NCI-H146 (cell line): ENCODE measurements at regions not wholly inside any gene's neighbourhood (a gene's known extent, or its start where the extent isn't known, plus 50 kb on each side); places are given as distances from the start of the nearest gene placed in this dataset.

Source experiments
- DNase-seq: peaks from one replicate; lab custom pipeline; 2025; lab: John Stamatoyannopoulos, UW

DNA sequence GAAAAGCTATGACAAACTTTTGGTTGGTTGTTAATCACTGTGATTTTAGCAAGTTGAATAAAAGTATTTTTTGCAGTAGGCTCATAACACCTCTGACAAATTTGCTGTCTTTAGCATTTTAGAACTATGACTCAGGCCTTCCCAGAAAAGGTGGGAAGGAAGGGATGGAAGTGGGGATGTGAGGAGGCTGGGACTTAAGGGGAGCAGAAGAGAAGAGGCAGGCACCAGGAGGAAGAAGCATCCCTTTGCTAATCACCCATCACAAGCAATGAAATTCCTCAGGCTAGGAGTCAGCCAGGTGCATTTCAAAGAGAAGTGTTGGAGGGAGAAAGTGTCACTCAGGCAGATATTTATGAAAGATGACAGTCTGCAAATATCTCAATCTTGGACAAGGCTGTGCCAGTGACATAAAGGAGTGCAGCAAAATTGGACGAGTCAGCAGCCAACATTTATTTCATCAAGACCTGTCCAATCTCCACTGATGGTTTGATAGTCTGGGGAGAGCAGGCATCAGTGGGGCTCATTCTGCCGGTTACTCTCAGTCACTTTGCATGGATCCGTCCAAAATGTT lies 337.3 kb upstream of the ARRDC4 start:
- DNase-seq = no peak

DNA sequence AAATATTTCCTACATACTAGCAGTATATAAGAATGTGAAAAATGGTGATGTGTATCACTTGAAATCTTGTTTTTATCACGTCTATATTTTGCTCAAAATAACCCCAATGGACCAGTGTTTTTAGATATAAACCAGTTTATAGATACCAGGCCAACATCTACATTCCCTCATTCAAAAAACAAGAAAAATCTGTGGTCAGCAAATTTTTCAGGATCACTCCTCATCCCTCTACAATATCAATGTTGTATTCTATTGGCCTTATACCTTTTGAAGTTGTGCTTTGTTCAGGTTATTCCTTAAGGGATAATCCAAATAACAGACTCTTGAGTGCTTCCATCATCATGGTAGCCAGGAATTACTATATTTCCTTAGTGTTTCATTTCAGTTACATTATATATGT lies 332.9 kb upstream of the ARRDC4 start:
- DNase-seq = no peak

DNA sequence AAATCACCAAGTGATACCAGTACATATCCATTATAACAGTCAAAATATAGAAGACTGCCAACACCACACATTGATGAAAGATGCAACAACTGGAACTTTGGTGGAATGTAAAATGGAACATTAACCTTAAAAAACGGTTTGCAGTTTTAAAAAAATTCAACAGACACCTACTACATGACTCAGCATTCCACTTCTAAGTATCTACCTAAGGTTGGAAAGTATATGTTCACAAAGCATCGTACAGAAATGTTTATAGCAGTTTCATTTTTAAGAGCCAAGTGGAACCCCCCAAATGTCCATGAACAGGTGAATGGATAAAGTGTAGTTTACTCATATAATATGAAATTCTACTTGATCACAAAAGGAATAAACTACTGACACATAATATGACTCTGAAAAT lies 314.7 kb upstream of the ARRDC4 start:
- no peak for DNase-seq

DNA sequence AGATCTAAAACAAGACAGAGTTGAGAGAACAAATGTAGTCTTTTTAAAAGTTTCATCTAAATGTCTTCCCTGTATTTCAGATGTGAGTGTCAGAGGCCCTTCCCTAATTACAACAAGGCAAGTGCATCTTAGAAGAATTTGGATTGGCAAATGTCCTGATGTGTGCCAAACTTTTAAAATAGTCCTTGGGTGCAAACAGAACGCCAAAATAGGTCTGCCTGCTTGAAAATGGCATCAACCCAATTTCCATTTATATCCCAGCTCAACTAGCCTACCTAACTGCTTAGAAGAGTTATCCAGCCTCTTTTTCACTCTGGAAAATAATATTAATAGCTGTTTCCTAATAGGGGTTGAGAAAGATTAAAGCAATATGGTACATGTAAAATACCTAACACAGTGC lies 311.8 kb upstream of the ARRDC4 start:
- no peak for DNase-seq

DNA sequence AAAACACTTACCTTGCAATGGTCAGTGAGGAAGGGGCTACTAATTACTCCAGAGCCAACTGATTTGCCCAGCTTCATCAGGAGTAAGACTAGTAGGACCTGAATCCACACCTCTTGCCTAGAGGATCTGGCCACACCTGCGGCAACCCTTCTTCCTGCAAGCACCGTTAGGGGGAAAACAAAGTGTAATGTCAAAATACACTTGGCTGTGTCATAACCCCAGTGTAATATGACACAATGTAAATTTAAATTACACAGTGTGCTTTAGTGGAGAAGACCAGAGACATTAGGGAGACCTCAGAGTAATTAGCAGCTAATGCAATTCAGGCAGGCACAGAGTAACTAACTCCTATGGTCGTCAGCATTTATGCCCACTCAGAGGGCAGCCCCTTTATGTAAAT lies 308.5 kb upstream of the ARRDC4 start:
- peak; percentile 47 for DNase-seq

DNA sequence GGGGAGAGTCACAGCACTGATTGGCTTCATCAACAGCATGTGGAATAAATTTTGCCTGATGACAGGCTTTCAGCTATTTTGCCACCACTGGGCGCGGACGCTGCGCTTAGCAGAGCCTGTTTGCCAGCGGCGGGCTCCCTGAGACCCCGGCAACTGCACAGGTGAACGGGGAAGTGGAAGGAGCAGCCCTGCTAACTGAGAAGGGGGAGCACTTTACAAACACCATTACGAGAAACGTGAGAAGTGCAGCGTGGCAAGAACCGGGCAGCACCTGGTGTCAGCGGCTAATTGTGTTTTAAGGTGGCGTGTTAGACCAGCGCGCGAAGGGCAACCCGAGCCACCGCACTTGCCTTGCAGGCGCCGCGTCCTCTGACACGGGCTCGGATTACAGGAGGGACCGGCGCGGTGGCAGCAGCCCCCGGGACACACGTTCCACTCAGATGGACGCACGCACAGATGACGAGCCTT lies 307.8 kb upstream of the ARRDC4 start:
- peak; percentile 67 for DNase-seq

DNA sequence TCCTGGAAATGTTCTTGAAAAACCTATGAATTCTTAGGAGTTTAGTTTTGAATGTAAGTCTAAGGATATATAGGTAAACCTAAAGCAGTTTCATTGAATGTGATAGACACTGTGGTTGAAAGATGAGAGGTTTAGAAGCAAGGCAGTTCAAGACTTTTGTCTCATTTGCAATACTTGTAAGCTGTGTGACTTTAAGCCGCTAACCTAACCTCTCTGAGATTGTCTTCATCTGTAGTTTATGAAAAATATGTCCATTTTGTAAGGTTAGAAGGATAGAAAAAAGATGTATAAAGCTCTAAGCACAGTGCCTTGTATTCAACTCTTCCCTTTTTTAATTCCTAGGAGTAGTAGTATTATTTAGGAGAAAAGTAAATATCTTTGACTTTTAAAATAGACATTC lies 306.6 kb upstream of the ARRDC4 start:
- DNase-seq = no peak

DNA sequence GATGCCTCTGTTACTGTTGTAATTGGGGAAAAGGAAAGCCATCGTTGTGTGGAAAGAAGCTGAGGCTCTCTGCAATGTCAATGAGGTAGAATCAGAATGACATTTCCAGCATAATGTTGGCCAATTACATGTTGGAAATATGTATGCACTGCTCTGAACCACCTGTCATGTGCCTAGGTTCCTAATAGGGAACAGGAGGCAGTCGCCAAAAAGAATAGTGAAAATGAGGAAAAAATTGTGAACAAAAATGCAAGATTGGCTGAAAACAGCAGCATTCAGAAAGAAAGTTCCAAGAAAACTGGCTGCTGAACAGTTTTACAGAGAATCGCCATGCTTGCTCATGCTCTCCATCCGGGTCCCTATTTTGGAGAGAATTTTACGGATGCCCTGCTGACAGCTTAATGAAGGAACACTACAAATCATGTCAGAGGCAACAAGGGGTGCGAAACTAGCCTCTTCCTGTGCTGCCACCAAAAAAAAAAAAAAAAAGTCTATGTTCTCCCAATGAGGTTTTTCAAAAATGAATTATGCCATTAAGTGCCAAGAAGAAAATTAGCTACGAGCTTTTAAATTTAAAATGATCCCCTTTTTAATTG lies 305.9 kb upstream of the ARRDC4 start:
- peak; percentile 3 for DNase-seq

DNA sequence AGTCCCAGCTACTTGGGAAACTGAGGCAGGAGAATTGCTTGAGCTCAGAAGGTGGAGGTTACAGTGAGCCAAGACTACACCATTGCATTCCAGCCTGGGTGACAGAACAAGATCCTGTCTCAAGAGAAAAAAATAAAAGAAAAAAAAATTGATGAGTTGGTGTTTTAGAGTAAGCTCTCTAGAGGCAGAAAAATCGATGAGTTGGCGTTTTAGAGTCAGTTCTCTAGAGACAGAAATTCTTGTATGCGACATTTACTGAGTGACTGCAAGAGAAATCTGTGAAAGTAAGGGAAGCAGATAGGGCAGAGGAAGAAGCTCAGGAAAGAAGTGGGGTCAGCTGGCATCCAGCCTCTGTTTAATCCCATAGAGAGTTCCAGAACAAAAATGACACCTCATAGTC lies 298.7 kb upstream of the ARRDC4 start:
- DNase-seq = no peak

DNA sequence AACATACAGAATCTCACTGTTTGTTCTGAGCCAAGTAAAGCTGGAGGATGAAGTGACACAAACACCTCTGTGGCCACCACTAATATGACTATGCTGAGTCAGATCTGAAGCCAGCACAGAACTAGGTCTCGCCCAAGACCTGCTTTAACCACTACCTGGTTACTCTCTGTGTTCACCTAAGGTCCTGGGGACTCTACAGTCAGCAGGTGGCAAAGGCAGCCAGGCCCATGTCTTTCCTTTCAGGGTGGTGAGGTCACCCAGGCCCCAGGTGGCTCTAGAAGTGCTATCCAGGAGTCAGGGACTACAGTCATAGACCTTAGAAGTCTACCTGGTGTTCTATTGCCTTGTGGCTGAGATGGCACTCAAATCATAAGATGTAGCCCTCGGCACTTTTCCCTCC lies 287.9 kb upstream of the ARRDC4 start:
- DNase-seq = no peak

DNA sequence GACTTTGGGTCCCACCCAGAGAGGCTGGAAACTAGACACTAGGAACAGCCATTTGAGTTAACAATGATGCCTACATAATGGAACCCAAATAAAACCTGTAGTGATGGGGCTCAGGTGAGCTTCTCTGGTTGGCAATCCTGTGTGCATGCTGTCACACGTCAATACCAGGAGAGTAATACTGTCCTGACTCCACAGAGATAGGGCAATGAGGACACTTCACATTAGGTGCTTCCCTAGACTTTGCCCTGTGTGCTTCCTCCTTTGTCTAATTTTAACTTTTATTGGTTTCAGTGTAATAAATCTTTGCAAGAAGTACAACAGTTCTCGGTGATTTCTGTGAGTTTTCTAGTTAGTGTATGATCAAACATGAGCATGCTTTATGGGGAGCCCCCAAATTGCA lies 281.8 kb upstream of the ARRDC4 start:
- no peak for DNase-seq

DNA sequence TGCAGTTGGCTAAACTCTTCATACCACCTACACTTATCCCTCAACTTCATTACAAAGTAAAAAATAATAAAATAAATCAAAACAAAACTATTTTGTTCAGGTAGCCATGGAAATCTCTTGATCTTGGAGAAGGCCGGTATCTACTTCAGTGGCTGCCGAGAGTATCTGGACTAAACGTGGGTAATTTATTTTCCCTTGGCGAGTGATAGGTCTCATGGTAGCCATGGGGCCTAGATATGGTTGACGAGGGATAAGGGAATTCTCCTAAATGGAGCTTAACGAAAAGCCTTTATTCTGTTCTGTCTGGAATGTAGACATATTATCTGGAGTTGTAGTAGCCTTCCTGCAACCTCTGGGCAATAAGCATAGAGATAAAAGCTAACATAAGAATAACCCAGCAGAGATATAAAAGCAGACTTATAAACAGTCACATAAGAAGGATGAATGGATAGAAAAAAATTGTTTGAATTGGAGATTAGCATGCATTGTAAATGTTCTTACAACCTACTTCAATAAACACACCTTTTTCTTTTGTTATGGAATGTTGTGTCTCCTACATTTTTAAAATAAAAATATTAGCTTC lies 281.3 kb upstream of the ARRDC4 start:
- no peak for DNase-seq

DNA sequence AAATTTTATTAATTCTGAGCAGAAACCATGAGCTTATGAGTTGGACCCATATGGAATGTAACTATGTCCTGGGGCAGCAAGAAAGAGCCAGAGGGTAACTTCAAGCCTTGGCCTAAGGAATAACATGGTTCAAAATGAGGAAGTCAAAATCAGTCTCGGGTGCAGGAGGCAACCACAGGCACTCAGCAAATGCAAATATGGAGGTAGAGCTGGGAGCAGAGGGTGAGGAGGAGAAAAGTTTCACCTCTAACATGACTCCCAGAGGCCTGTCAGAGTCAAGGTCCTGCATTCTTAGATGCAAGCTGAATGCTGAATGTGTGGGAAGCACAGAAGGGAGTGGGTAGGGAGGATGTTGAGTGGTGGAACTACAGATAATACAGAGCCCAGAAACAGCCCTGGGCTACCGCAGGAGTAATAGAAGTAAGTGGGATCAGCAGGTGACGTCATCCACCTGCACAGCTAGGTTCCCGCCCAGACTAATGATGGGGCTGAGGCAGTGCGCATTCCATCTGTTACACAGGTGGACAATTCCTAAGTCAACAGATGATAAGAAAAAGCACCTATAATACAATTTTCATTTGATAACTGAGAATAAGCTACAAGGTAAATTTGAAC lies 279.8 kb upstream of the ARRDC4 start:
- DNase-seq = peak; percentile 4

DNA sequence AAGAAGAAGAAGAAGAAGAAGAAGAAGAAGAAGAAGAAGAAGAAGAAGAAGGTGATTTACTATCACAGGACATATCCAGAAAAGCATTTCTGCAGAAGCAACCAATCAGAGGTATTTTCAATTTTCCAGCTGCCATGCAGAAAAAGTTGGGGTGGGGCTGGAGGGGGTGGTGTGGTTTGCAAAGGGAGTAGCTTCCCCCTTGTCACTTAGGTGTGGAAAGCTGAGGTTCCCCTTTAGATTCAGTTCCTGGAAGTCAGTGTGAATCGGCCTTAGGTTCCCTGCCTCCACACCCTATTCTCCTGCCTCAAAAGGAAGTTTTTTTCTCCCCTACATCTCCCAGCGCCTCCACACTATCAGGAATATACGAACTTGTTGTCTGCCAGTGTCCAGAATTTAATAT lies 276.7 kb upstream of the ARRDC4 start:
- DNase-seq = no peak

DNA sequence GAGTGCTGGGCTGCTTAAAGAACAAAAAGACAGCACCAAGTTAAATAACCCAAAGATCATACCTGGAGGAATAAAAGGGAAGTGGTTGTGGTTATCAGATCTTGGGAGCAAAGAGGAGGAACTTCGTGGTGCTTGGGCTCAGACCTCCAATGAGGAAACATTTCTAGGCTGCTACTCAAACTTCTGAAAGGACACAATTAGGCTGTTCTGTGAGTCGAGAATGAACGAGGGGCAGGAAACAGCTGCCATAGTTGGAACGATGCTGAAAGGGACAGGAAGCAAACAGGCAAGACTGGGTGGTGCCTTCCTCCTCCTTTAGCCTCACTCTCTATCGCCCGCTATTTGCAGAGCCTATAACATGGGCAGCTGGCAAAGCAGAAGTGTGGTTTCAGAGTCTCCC lies 276.3 kb upstream of the ARRDC4 start:
- peak; percentile 19 for DNase-seq

DNA sequence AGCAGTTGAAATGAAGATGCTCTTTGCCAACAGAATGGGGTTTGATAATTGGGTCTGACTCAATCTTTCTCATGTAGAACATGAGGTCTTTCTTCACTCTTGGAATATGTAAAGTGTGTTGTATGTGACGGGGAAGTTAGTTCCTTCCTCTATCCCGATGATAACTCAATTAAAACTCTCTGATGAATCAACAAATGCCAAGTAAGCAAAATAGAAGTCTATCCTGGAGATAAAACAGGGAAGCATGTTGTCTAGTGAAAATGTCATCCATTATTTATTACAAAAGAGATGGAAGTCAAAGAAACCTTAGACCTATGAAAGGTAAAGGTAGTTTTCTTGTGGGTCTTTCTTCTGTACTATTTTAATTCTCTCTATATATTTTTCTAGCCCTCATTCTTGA lies 274.2 kb upstream of the ARRDC4 start:
- DNase-seq = no peak

DNA sequence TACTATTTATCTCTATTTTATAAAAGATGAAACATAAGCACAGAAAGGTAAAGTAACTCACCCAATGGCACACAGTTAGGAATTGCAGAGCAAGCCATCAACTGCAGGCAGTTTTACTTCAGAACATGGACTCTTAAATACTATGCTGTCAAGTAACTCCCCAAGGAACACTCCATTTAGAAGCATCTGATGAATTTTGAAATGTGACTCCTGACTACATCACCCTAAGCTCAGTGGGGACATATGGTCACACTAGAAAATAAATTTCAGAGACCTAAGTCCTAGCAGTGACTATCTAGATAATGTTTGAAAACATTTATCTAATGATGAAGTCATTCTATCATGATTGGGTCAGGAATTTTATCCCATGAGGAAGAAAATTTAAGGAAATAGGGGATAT lies 272.8 kb upstream of the ARRDC4 start:
- no peak for DNase-seq

DNA sequence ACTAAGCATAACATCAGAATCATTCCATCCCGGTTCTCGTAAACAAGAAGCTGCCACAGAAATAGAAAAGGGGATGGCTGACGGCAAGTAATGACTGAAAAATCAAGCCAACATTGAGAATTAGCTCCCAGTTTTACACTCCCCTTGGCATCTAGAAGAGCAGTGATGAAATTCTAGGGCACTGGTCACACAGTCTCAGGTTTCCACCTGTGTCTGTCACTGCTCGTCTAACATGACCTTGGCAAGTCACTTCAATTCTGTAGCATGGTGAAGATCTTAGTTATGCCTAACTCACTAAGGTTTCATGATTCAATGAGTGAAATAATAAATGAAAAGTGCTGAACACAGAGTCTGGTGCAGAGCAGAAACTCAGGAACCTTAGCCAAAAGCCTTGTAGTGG lies 272.3 kb upstream of the ARRDC4 start:
- DNase-seq = no peak

DNA sequence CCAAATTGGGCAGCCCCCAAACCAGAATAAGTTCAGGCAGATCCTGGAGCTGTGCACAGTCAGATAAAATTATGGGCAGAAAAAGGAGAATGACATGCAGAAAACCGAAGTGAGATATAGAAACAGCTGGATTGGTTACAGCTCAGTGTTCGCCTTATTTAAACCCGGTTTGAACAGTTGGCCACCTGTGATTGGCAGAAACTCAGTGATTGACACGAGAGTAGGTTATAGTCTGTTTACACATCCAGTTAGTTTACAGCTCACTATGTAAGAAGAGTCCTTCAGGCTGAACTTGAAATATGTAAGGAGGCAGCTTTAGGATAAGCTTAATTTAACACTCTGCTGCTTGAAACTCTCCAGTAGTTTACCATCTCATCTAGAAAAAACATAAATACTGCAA lies 271.6 kb upstream of the ARRDC4 start:
- no peak for DNase-seq

DNA sequence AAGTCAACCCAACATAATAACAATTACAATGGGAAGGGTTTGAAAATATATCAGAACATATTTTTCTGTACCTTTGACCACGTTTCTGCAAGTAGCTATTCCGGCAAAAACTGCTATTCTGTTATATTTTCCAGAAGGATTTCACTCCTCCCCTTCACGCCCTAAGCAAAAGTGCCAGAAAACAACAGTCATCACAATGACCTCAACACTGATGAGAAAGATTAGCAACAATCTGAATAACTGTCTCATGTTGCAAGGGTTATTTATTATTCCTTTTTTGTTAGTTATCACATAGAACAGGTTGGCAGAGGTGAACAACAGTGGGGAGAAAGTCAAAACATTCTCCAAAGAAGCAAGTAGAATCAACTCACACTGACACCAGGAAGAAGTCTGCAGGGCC lies 269.4 kb upstream of the ARRDC4 start:
- DNase-seq = no peak

DNA sequence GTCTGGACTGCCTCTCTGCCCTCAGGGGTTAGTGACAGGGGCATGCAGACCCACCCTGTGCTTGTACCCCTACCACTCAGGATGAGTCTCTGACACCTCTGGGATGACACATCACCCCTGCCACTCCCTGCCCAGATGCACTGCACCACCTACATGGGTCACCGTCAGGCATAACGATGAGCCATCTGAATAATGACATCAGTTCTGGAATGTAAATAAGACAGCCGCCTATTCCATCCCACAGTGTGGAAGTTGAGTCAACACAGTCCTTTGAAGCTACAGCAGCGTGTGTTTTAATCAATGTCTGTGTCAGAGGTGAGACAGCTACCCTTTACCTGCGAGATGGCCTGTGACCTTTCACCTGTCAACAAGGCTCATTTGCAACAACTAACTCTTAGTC lies 268.7 kb upstream of the ARRDC4 start:
- peak; percentile 3 for DNase-seq

DNA sequence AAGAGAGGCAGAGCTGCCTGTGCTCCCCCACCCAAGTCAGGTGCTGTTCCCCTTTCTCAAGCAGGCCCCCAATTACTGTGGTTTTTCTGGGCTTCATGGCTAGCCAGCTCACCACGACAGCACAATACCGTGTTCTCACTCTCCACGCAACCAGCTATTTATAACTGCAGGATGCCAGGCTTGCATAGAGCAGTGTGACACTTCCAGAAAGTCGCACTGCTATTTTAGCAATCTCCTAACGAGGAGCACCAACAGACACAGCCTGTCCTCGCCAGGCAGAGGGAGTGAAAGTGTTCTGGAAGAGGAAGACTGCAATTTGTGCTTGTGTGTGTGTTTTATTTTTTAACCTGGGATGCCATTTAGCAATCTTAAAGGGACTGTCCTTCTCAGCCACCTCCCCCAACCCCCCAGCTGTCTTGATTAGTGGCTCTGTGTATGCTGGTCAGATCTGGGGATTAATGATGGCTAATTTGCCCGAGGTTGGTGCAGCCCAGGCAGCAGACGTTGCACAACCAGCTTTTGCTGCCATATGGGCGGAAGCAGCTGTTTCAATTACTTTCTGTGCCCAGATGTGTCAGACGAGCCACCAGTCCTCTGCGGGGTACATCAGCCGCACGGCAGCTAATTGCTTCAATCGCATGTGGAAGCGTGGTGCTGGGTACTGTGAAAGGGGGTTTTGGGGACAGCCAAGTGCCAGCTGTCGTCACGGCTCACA lies 268.0 kb upstream of the ARRDC4 start:
- DNase-seq = peak; percentile 19

DNA sequence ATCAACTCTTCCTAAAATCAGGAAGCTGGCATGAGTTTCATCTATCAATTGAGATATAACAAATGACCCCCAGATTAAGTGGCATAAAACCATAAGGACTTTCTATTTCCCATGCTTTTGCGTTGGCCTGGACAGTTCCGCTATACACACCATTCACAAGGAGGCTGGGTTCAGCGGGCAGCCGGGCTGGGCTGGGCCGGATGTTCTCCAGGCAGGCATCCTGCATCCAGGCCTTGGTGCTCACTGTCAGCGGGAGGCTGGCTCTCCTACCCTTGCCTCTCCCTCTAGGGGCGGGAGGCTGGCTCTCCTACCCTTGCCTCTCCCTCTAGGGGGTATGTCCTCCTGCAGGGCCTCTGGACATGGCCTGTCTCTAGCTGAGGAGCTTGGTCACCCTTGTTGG lies 266.0 kb upstream of the ARRDC4 start:
- no peak for DNase-seq
